Heart left ventricle (tissue), 13 donors: ENCODE measurements at regions not wholly inside any gene's neighbourhood (a gene's known extent, or its start where the extent isn't known, plus 50 kb on each side); places are given as distances from the start of the nearest gene placed in this dataset.

ENCODE experiments used
- POLR2A ChIP-seq, 2 donors: fragments of 450-650 bp; IDR thresholded peaks; one replicate each; pipeline ENCODE4 v1.6.1; 2017; ENCODE audit warnings: antibody characterized with exemption in 2 of 2, mild to moderate bottlenecking in 2 of 2, moderate library complexity in 2 of 2
- TF ChIP-seq, protein P1 (sequence below), 12 donors: fragments of 200-600 bp; sonication (generic) in 4 of 12; IDR thresholded peaks; one replicate each; pipeline versions ENCODE4 v1.5.0 to v1.8.0; 2018 to 2022; ENCODE audit warnings: antibody characterized with exemption in 12 of 12, mild to moderate bottlenecking in 5 of 12
- donor health status: ischemic (EF 13 %, LVEDD 7.1; RV severe dilation, severe dysfunction).
- donor health status: DM: no; HTN: yes; CAD: no.
- donor health status: DM: no; HTN: no; CAD: no.
- donor health status: ischemic (EF 25% LVEDD 6.9; RV normal size, moderate dysfunction).
- donor health status: ischemic (EF 25% LVEDD 5.7; RV mildly dilated, moderate dysfunction).
- donor health status: ischemic (EF 35%, LVEDD 5.7; RV mildly dilated, moderate dysfunction).
- donor health status: nonischemic (EF 11% LVEDD 7.7; RV severe dilation, severe dysfunction).
- donor health status: DM: yes; HTN: yes; CAD: no.
- donor health status: PGD.
- donor health status: ischemic (EF 29% LVEDD 5.4; RV normal size, mild dysfunction).
- donor health status: nonischemic (EF 23%, LVEDD 6.1; RV moderate dilation, normal function).

- no peak for TF ChIP-seq POLR2A (IDR thresholded peaks at IDR 0.05)
- TF ChIP-seq, protein P1, sequence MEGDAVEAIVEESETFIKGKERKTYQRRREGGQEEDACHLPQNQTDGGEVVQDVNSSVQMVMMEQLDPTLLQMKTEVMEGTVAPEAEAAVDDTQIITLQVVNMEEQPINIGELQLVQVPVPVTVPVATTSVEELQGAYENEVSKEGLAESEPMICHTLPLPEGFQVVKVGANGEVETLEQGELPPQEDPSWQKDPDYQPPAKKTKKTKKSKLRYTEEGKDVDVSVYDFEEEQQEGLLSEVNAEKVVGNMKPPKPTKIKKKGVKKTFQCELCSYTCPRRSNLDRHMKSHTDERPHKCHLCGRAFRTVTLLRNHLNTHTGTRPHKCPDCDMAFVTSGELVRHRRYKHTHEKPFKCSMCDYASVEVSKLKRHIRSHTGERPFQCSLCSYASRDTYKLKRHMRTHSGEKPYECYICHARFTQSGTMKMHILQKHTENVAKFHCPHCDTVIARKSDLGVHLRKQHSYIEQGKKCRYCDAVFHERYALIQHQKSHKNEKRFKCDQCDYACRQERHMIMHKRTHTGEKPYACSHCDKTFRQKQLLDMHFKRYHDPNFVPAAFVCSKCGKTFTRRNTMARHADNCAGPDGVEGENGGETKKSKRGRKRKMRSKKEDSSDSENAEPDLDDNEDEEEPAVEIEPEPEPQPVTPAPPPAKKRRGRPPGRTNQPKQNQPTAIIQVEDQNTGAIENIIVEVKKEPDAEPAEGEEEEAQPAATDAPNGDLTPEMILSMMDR (IDR thresholded peaks at IDR 0.05): no peak
These were observed 218.0 kb upstream of the GALNT17 start for GRCh38 chr7:70913924-70914323.
